ENCODE measurements at regions not wholly inside any gene's neighbourhood (a gene's known extent, or its start where the extent isn't known, plus 50 kb on each side); places are given as distances from the start of the nearest gene placed in this dataset.

DNA sequence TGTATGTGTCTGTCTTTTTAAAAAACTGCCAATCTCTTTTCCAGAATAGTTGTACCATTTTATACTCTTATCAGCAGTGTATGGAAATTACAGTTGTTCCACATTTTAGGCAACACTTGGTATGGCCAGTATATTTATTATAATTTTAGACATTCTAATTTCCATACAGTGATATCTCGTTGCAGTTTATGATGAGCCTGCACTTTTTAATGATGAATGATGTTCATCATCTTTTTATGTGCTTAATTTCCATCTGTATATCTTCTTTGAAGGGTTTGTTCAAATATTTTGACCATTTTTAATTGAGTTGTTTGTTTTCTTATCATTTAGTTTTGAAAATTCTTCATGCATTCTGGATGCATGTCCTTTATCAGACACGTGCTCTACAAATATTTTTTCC lies 57.0 kb upstream of the UBE2E2 start:
- TF ChIP-seq, protein P1, sequence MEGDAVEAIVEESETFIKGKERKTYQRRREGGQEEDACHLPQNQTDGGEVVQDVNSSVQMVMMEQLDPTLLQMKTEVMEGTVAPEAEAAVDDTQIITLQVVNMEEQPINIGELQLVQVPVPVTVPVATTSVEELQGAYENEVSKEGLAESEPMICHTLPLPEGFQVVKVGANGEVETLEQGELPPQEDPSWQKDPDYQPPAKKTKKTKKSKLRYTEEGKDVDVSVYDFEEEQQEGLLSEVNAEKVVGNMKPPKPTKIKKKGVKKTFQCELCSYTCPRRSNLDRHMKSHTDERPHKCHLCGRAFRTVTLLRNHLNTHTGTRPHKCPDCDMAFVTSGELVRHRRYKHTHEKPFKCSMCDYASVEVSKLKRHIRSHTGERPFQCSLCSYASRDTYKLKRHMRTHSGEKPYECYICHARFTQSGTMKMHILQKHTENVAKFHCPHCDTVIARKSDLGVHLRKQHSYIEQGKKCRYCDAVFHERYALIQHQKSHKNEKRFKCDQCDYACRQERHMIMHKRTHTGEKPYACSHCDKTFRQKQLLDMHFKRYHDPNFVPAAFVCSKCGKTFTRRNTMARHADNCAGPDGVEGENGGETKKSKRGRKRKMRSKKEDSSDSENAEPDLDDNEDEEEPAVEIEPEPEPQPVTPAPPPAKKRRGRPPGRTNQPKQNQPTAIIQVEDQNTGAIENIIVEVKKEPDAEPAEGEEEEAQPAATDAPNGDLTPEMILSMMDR (IDR thresholded peaks at IDR 0.05): no peak
- TF ChIP-seq, protein P2, sequence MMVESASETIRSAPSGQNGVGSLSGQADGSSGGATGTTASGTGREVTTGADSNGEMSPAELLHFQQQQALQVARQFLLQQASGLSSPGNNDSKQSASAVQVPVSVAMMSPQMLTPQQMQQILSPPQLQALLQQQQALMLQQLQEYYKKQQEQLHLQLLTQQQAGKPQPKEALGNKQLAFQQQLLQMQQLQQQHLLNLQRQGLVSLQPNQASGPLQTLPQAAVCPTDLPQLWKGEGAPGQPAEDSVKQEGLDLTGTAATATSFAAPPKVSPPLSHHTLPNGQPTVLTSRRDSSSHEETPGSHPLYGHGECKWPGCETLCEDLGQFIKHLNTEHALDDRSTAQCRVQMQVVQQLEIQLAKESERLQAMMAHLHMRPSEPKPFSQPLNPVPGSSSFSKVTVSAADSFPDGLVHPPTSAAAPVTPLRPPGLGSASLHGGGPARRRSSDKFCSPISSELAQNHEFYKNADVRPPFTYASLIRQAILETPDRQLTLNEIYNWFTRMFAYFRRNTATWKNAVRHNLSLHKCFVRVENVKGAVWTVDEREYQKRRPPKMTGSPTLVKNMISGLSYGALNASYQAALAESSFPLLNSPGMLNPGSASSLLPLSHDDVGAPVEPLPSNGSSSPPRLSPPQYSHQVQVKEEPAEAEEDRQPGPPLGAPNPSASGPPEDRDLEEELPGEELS (CRISPR knock-in tag; IDR thresholded peaks at IDR 0.05): no peak
- TF ChIP-seq, protein P3, sequence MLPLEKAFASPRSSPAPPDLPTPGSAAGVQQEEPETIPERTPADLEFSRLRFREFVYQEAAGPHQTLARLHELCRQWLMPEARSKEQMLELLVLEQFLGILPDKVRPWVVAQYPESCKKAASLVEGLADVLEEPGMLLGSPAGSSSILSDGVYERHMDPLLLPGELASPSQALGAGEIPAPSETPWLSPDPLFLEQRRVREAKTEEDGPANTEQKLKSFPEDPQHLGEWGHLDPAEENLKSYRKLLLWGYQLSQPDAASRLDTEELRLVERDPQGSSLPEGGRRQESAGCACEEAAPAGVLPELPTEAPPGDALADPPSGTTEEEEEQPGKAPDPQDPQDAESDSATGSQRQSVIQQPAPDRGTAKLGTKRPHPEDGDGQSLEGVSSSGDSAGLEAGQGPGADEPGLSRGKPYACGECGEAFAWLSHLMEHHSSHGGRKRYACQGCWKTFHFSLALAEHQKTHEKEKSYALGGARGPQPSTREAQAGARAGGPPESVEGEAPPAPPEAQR (CRISPR knock-in tag; IDR thresholded peaks at IDR 0.05): no peak
- TF ChIP-seq TEAD4 (CRISPR knock-in tag; IDR thresholded peaks at IDR 0.05) (no peak), JUN (CRISPR knock-in tag; IDR thresholded peaks at IDR 0.05) (no peak), KAT7 (CRISPR knock-in tag; IDR thresholded peaks at IDR 0.05; ENCODE audit: borderline replicate concordance) (no peak), ELF4 (CRISPR knock-in tag; IDR thresholded peaks at IDR 0.05; ENCODE audit: low read depth) (no peak)
- TF ChIP-seq, protein P4, sequence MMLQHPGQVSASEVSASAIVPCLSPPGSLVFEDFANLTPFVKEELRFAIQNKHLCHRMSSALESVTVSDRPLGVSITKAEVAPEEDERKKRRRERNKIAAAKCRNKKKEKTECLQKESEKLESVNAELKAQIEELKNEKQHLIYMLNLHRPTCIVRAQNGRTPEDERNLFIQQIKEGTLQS (CRISPR knock-in tag; conservative IDR thresholded peaks at IDR 0.05): no peak
- TF ChIP-seq, protein P5, sequence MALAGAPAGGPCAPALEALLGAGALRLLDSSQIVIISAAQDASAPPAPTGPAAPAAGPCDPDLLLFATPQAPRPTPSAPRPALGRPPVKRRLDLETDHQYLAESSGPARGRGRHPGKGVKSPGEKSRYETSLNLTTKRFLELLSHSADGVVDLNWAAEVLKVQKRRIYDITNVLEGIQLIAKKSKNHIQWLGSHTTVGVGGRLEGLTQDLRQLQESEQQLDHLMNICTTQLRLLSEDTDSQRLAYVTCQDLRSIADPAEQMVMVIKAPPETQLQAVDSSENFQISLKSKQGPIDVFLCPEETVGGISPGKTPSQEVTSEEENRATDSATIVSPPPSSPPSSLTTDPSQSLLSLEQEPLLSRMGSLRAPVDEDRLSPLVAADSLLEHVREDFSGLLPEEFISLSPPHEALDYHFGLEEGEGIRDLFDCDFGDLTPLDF (CRISPR knock-in tag; IDR thresholded peaks at IDR 0.05): no peak

Data from WTC11 (cell line).